ENCODE measurements at regions not wholly inside any gene's neighbourhood (a gene's known extent, or its start where the extent isn't known, plus 50 kb on each side); places are given as distances from the start of the nearest gene placed in this dataset.

GRCh38 chr4:144304025-144304424, 163.5 kb upstream of the GYPA start:
- DNase-seq: no peak

DNA sequence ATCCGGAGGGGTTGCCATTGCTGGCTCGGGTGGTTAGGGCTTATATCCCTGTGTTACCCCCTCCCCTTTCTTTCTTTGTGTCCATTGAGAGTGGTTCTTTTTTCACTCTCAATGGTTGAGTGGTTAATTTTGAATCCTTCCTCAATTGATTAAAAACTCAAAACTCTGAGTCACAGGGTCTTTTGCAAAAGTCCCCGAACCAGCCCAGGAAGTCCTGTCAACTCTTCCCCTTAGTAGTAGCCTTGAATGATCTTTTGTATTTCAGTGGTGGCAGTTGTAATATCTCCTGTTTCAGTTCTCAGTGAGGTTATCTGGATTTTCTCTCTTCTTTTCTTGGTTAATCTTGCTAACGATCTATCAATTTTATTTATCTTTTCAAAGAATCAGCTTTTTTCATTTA, 170.0 kb upstream of the GYPA start:
- DNase-seq: no peak

DNA sequence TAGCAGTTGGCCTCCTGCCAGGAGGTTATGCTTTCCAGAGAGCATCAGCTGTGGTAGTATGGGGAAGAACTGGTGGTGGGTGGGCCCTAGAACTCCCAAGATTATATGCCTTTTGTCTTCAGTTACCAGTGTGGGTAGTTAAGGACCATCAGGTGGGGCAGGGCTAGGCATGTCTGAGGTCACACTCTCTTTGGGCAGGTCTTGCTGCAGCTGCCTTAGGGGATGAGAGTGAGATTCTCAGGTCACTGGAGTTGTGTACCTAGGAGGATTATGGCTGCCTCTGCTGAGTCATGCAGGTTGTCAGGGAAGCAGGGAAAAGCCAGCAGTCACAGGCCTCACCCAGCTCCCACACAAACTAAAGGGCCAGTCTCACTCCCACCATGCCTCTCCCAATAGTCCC, 172.9 kb upstream of the GYPA start:
- DNase-seq: no peak

DNA sequence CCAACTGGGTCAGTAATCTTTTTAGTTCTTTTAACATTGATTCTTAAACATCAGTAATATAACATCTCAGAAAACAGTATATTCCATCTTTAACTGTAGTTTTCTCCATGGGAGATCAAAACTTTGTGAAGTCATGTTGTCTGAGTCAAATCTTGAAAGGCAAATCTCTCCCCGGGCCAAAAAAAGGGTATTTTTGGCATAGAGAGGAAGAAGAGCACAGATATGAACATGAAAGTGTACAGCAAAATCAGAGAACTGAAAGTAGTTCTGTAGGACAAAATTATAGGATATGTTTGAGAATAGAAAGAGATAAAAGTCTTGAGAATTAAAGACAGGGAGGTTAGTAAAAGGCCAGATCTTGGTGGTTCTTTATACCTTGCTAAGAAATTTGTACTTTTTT, 176.4 kb upstream of the GYPA start:
- DNase-seq: no peak

GRCh38 chr4:144318797-144319196, 178.3 kb upstream of the GYPA start:
- no peak for DNase-seq

DNA sequence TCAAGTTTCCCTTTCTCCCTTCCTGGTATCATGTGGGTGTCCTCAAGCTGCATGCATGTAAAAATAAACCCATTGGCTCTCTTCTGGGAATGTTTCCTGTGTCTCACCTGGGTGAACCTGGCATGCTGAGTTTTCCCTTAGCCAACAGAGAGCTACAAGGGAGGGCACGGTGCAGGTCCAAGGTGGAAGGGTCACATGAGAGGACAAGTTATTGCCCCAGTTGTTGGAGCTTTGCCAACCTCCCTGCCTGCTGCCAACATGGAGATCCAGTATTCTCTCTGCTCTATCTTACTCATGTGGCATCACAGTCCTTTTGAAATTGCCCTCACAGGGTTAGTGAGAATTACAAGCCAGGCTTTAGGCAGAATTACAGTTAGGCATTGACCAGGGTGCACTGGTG, 196.1 kb upstream of the GYPA start:
- no peak for DNase-seq

DNA sequence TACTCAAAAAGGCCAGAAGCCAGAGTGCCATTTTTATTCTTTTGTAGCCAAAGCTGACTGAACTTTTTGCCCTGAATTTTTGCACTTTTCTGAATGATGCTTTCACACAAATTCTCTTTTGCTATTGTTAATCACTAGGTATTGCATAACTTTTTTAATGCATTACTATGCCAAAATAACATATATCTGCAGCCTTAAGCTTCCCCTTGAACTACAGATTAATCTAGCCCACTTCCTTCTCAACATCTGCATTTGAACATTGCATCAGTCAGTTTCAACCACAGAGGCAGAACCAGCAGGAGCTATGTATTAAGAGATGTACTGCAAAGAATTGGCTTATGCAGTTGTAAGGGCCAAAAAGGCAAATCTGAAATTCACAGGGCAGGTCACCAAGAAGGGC, 197.6 kb upstream of the GYPA start:
- DNase-seq: peak; percentile 22 to 45

GRCh38 chr4:144338834-144339233, 198.3 kb upstream of the GYPA start:
- no peak for DNase-seq

- no peak for DNase-seq
These were observed 200.4 kb upstream of the GYPA start for GRCh38 chr4:144340931-144341330.

DNA sequence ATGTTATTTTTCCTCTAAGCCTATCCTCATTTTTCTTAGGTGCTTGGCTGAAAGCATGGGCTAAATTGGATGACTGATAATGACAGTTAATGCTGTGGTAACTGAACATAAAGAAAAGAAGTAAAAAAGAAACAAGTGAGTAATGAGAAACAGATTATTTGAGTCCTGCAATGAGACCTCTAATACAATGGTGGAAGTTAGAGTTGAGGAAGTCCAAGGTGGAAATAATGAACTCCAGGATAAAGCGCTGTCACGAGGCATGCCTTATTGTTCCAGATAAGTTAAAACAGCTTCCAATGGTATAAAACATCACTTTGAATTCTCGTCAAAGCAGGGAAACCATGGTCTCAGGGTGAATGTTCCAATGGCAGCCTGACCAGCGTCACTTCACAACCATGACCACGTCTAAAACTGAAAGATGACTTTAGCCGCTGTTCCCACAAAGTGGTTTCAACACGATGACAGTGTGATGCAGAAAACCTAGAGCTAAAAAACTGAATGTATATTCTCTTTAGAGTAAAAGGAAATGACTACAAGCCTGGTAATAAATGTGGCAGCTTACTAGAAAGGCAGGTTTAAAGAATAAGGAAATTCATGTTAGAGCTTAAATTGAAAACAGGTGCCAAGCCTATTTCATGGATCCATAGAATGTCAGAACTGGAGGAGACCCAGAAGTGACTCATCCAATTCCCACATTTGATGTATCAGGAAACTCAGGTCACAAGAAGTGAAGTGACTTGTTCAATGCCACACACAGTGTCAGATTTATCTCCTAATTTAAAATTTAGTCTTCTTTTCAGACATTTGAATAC, 202.6 kb upstream of the GYPA start:
- DNase-seq: no peak

- peak; percentile 31 to 40 for DNase-seq
These were observed 206.6 kb upstream of the GYPA start for GRCh38 chr4:144347121-144347520.

DNA sequence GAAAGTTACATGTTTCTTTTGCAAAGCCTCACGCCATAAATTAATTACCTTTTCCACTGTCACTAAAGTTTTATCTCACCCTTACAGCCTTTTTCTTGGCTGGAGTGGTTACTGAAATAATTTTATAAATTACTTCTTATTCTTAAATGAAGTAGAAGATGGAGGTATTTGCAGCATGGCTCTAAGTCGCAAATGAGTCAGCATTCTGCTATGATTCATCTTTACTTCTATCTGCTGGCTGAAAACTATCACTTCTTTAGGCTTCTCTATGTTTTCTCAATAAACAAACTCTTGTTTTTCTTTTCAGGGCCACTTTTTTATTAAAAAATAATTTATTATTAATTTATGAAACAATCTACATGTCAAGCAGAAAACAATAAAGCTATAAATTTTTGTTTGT, 210.2 kb upstream of the GYPA start:
- no peak for DNase-seq

GRCh38 chr4:144351306-144351705, 210.8 kb upstream of the GYPA start:
- DNase-seq: no peak

DNA sequence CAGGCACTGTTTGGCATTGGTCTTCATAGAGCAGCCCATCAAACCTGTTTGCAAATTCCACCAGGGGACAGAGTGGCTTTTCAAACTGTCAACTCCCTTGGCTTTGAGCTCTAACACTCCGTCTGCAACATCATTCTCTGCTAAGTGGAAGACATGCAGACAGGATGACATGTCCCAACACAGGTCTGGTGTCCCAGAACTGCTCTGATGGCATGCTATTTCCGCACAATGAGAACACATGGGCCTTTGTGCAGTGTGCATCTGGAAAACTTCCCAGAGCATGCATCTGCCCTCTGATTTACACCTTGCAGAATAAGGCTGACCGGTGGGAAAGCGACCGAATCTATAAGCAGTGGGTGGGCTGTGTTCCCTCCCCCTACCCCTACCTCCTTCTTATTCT, 212.8 kb upstream of the GYPA start:
- DNase-seq: no peak

- peak; percentile 27 to 28 for DNase-seq
These were observed 215.6 kb upstream of the GYPA start for GRCh38 chr4:144355811-144356757.

GRCh38 chr4:144356941-144357381, 216.4 kb upstream of the GYPA start:
- DNase-seq: no peak

GRCh38 chr4:144357975-144358374, 217.5 kb upstream of the GYPA start:
- DNase-seq: no peak

DNA sequence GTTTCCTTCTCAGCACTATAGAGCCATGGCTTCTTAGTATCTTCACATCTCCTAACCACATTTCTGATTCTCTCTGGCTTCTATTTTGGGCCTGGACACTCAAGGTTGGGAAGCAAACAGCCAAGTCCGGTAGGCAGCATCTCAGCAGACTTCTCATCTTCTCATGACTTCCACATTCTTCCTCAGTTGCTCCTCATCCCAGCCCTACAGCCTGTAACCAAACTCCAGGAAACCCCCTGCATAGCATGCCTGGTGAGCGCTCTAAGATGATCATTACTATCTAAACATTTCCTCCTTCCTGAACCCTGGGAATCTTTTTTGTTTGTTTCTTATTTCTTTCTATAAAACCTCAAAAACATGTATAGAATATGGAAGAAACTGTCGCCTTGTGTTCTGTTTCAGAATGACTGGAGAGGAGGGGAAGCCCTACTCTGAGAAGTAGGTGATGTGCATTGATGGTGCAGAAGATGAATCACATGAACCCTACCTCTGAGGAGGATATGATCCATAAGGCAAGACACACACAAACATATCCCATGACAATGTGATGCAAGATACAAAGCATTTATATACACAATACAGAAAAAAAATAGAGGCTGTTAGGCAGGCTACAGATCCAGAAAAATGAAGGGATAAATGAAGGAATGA, 219.8 kb upstream of the GYPA start:
- no peak for DNase-seq

GRCh38 chr4:144362366-144362765, 221.8 kb upstream of the GYPA start:
- no peak for DNase-seq

GRCh38 chr4:144363890-144364289, 223.4 kb upstream of the GYPA start:
- DNase-seq: no peak

- no peak for DNase-seq
These were observed 225.9 kb upstream of the GYPA start for GRCh38 chr4:144366425-144366824.

DNA sequence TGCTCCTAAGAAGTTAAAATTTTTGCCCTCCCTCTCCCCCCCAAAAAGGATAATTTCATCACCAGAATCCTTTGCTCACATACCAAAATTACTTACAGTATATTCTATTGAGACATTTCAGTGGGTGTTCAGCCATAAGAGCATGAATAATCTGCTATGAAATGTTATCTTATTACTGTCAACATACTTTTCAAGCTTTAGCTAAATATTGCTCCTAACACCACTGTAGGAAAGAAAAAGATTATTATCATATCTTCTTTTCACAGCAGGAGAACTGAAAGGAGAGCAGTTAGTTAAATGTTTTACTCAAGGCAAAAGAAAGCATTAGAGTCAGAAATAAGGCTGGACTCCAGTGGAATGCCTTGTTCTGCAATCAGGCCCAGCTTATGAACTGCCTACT, 231.0 kb upstream of the GYPA start:
- no peak for DNase-seq

DNA sequence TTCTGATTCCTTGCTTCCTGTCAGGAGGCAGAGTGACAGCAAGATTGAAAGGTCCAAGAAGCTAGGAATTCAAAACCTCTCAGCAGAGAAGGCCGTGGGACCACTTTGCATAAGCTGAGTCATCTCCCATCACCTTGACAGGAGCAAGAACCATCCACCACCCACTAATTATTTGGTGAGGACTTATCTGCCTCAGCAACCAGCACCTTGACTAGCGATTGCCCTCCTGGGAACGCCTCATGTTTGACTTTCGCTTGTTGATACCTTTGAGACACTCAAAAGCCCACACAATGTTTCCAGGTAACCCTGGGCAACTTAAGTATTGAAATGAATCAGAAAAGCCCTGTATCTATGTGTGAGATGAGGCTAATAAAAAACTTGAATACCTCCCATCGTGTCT, 233.5 kb upstream of the GYPA start:
- no peak for DNase-seq

DNA sequence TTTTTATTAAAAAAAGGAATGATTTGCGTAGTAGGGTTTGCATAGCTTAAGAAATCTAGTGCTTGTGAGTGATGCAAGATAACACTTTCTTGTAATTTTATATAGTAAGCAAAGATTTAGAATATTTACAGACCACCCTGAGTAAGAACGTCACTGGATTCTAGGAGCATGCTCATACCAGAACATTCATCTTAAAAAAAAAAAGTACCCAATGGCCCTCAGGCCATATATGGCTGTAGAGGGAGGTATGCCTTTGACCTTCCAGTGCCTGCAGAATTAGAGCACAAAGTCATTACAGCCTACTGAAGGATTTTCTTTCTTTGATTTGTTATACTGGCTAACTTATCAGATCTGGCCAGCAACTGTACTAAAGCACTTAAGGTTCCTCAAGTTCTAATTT, 236.3 kb upstream of the GYPA start:
- DNase-seq: no peak
